KMS-11 (cell line): ENCODE measurements at regions not wholly inside any gene's neighbourhood (a gene's known extent, or its start where the extent isn't known, plus 50 kb on each side); places are given as distances from the start of the nearest gene placed in this dataset.
"Not testable (repeated sequence)": the region's sequence is repeated elsewhere in the genome, so short reads cannot be mapped to it uniquely, and the experiment has no call there.

Experiments
- H2AFZ ChIP-seq: fragments of 200-600 bp; sonication (generic); 2 replicates; pipeline ENCODE4 v1.6.1; 2016; ENCODE audit warnings: antibody characterized with exemption, mixed run types, low read depth
- H3K27ac ChIP-seq: fragments of 200-600 bp; sonication (generic); 2 replicates; pipeline ENCODE4 v1.6.1; 2016; ENCODE audit warnings: mild to moderate bottlenecking, mixed run types
- H3K27me3 ChIP-seq: fragments of 200-600 bp; sonication (generic); 2 replicates; pipeline ENCODE4 v1.6.1; 2017; ENCODE audit warnings: mild to moderate bottlenecking, low read depth, mixed run types, moderate library complexity; ENCODE audit not compliant: insufficient read depth
- H3K36me3 ChIP-seq: fragments of 200-600 bp; sonication (generic); 2 replicates; pipeline ENCODE4 v1.6.1; 2017; ENCODE audit warnings: mild to moderate bottlenecking, mixed run types; ENCODE audit not compliant: insufficient read depth
- H3K4me1 ChIP-seq: fragments of 200-600 bp; sonication (generic); 2 replicates; pipeline ENCODE4 v1.6.1; 2016; ENCODE audit warnings: mild to moderate bottlenecking, low read depth, mixed run types; ENCODE audit not compliant: poor library complexity, severe bottlenecking
- H3K4me2 ChIP-seq: fragments of 200-600 bp; sonication (generic); 2 replicates; pipeline ENCODE4 v1.7.0; 2016; ENCODE audit warnings: mild to moderate bottlenecking, mixed run types
- H3K4me3 ChIP-seq: fragments of 200-600 bp; sonication (generic); IDR thresholded peaks from 2 replicates; pipeline ENCODE4 v1.6.1; 2017; ENCODE audit warnings: low read depth, low read length, mixed read lengths; ENCODE audit not compliant: insufficient read depth
- H3K79me2 ChIP-seq: fragments of 200-600 bp; sonication (generic); 2 replicates; pipeline ENCODE4 v1.6.1; 2016; ENCODE audit warnings: low read depth, mixed run types; ENCODE audit not compliant: insufficient read depth
- H3K9ac ChIP-seq: fragments of 200-600 bp; sonication (generic); 2 replicates; pipeline ENCODE4 v1.6.1; 2016; ENCODE audit warnings: mild to moderate bottlenecking, mixed run types
- H4K20me1 ChIP-seq: fragments of 200-600 bp; sonication (generic); 2 replicates; pipeline ENCODE4 v1.6.1; 2016; ENCODE audit warnings: mild to moderate bottlenecking, mixed run types; ENCODE audit not compliant: insufficient read depth
- CTCF ChIP-seq: fragments of 200-600 bp; sonication (generic); conservative IDR thresholded peaks from 2 replicates; pipeline ENCODE4 v1.6.1; 2017; ENCODE audit warnings: low read depth, mild to moderate bottlenecking, antibody characterized with exemption, low read length, moderate library complexity, mixed read lengths

GRCh38 chr5:167937635-167937998 lies 353.8 kb upstream of the WWC1 start:
- Histone ChIP-seq H3K36me3 (no peaks in the 10 kb centered on the region), H4K20me1 (no peaks in the 10 kb centered on the region), H3K9ac (no peak overlapping the region), H3K27me3 (no peaks in the 10 kb centered on the region), H2AFZ (peak overlapping the region; percentile 44; the same call in 1 of the 2 replicates), H3K4me2 (peak overlapping the region; percentile 59), H3K4me3 (no peak overlapping the region), H3K4me1 (peaks cover 22% of the 10 kb centered on the region), H3K27ac (peak overlapping the region; percentile 15; the same call in 1 of the 2 replicates), H3K79me2 (no peaks in the 10 kb centered on the region)
- TF ChIP-seq CTCF = no peak

GRCh38 chr5:167939686-167940085 lies 351.8 kb upstream of the WWC1 start:
- no peak overlapping the region for H3K4me3 ChIP-seq
- no peak overlapping the region for H3K4me2 ChIP-seq
- no peaks in the 10 kb centered on the region for H3K27me3 ChIP-seq
- no peak overlapping the region for H2AFZ ChIP-seq
- no peaks in the 10 kb centered on the region for H3K79me2 ChIP-seq
- H3K9ac ChIP-seq = no peak overlapping the region
- no peak for TF ChIP-seq CTCF
- H3K27ac ChIP-seq = no peak overlapping the region
- H4K20me1 ChIP-seq = no peaks in the 10 kb centered on the region
- peaks cover 22% of the 10 kb centered on the region for H3K4me1 ChIP-seq
- no peaks in the 10 kb centered on the region for H3K36me3 ChIP-seq

DNA sequence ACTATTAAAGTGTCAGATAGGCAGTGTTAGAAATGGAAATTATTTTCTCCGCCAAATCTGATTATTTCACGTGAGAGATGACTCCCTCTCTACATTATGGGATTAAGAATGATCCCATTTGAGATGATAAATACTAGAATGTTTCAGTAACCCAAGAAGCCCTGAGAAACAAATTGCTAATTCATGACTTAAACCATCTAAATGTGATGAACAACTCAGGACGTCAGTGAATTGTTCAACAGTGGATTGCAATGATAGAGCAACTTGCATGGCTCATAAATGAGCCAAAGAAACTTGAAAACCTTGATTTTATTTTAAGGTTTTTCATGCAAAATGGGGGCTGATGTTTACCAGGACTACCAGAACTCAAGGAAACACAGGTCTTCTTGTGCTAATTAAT lies 350.5 kb upstream of the WWC1 start:
- H3K9ac ChIP-seq = no peak overlapping the region
- H3K36me3 ChIP-seq = no peaks in the 10 kb centered on the region
- no peak overlapping the region for H3K4me2 ChIP-seq
- no peak overlapping the region for H3K4me3 ChIP-seq
- no peaks in the 10 kb centered on the region for H4K20me1 ChIP-seq
- H3K4me1 ChIP-seq = peaks cover 22% of the 10 kb centered on the region
- no peak for TF ChIP-seq CTCF
- H3K27ac ChIP-seq = no peak overlapping the region
- no peaks in the 10 kb centered on the region for H3K79me2 ChIP-seq
- H2AFZ ChIP-seq = no peak overlapping the region
- no peaks in the 10 kb centered on the region for H3K27me3 ChIP-seq

DNA sequence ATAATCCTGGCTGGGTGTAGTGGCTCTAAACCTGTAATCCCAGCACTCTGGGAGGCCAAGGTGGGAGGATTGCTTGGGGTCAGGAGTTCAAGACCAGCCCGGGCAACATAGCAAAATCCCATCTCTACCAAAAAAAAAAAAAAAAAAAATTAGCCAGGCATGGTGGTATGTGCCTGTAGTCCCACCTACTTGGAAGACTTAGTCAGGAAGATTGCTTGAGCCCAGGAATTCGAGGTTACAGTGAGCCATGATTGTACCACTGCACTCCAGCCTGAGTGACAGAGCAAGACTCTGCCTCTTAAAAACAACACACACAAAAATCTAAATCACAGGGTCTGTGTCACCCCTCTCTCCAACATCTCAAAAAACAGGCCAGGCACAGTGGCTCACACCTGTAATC lies 349.9 kb upstream of the WWC1 start:
- H3K36me3 ChIP-seq, H2AFZ ChIP-seq, H3K9ac ChIP-seq, H3K27me3 ChIP-seq, H3K4me3 ChIP-seq, H3K4me2 ChIP-seq, H3K79me2 ChIP-seq, H3K27ac ChIP-seq, H4K20me1 ChIP-seq: not testable (repeated sequence)
- H3K4me1 ChIP-seq = peaks cover 19% of the 10 kb centered on the region

- H3K36me3 ChIP-seq = no peaks in the 10 kb centered on the region
- H3K9ac ChIP-seq = no peak overlapping the region
- no peaks in the 10 kb centered on the region for H3K79me2 ChIP-seq
- no peak for TF ChIP-seq CTCF
- H3K4me3 ChIP-seq = no peak overlapping the region
- H2AFZ ChIP-seq = no peak overlapping the region
- H3K4me1 ChIP-seq = peaks cover under 1% of the 10 kb centered on the region
- H4K20me1 ChIP-seq = no peaks in the 10 kb centered on the region
- H3K27ac ChIP-seq = no peak overlapping the region
- H3K4me2 ChIP-seq = no peak overlapping the region
- H3K27me3 ChIP-seq = no peaks in the 10 kb centered on the region
Observed at GRCh38 chr5:167943343-167943742, 348.1 kb upstream of the WWC1 start.
